A549 (cell line): ENCODE measurements at regions not wholly inside any gene's neighbourhood (a gene's known extent, or its start where the extent isn't known, plus 50 kb on each side); places are given as distances from the start of the nearest gene placed in this dataset.

Experiments
- CTCF ChIP-seq: fragments of >200 bp; sonication (Bioruptor Twin); formaldehyde crosslinking; IDR thresholded peaks from 3 replicates; pipeline ENCODE4 v1.5.1; 2016
- MAFK ChIP-seq: fragments of 450-650 bp; IDR thresholded peaks from 2 replicates; pipeline ENCODE4 v1.6.1; 2014; ENCODE audit not compliant: partially characterized antibody
- POLR2A ChIP-seq: IDR thresholded peaks from 2 replicates; pipeline ENCODE4 v1.6.1; 2012; ENCODE audit warnings: mild to moderate bottlenecking, low read length

- TF ChIP-seq CTCF (no peak), POLR2A (no peak), MAFK (no peak)
These were observed 126.9 kb downstream of the CYRIA start for GRCh38 chr2:16538707-16539106.
